ENCODE measurements at regions not wholly inside any gene's neighbourhood (a gene's known extent, or its start where the extent isn't known, plus 50 kb on each side); places are given as distances from the start of the nearest gene placed in this dataset.

DNA sequence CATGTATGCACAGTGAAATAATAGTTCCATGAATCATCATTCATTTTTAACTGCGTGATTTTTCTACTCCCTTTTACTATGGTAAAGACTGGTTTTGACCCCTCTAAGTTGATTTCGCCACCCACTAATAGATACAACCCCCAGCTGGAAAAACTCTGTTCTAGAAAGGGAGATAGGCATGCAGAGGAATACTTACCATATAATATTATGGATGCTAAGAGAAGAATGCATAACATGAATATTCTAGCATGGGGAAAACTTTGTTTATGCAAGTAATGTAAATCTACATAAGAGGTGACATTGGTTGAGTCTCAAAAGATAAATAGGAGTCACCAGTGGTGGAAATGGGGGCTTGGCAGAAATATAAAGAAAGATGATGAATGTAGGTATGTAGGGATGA is 97.3 kb upstream of the MBL2 start:
- no peak for DNase-seq

DNA sequence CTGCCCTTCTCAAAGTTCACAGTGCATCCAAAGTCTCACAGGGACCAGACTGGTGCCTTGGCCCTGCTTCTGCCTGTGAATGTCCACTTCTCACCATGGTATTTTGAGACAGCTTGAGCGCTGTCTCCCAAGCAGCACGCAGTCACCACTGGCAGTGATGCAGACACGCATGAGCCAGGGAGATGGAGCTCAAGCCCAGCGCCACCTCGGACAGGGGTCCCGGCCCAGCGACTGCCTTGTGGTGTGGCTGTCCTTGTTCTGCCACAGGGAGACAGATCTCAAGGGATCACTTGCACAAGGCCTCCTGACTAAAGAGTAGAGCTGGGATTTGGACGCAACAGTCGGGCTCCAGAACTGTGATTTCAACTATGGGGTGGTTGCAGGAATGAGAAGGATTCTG is 92.6 kb upstream of the MBL2 start:
- no peak for DNase-seq

DNA sequence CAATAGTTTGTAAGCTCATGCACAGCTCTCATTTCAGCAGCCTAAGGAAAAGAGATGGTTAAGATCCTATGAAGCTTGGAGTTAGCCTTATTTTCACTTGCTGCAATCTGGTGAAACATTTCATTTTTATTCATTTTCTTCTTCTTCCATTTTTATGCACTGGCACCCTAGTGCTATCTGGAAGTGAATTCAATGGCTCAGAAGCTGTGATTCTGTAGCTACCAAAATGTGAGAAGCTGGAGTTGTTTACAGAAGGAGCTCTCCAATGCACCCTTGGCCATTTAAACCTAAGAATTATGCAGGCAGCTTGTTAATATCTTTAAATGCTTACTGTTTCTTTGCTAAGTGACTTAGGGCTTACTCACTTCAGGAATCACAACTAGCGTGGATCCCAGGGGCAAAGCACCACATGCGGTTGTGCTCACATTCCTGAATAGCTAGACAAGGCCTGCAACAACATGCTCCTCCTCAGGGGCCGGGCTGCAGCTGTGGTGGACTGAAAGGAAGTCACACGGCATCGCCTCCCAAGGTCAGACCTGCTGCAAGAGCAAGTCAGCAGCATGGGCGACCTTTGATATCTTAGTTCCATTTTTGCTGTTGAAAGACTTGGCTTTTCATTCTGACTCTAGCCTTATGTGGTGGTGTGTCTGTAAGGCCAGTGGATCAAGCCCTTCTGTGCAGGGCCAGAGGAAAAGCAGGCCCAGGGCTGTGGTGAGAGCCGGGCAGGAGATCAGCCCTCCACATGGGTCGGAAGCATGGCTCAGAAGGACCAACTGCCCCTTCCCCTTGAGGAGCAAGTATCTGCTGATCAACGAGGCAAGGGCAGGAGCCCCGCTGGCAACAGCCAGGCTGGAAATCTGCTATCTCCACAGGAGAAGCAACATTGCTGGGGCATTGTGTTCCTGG is 91.9 kb upstream of the MBL2 start:
- DNase-seq = peak; percentile 79

DNA sequence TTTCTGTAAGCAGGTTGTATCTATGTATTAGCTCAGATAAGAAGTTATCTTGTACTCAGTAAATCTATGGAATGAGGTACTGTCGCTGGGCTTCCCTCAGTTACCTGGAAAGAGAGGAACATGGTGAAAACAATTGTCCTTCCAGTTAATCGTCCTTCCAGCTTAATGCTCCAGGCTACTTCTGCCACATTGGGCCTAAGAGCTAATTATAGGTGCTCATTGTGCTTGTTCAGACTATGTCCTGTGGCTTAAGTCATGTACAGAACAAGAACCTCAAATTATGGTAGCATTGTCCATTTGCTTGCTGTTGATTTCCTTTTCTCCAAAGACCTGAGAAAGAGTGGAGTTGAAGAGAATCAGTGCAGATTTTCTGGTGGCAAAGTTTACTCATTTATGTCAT is 86.1 kb upstream of the MBL2 start:
- DNase-seq = no peak

DNA sequence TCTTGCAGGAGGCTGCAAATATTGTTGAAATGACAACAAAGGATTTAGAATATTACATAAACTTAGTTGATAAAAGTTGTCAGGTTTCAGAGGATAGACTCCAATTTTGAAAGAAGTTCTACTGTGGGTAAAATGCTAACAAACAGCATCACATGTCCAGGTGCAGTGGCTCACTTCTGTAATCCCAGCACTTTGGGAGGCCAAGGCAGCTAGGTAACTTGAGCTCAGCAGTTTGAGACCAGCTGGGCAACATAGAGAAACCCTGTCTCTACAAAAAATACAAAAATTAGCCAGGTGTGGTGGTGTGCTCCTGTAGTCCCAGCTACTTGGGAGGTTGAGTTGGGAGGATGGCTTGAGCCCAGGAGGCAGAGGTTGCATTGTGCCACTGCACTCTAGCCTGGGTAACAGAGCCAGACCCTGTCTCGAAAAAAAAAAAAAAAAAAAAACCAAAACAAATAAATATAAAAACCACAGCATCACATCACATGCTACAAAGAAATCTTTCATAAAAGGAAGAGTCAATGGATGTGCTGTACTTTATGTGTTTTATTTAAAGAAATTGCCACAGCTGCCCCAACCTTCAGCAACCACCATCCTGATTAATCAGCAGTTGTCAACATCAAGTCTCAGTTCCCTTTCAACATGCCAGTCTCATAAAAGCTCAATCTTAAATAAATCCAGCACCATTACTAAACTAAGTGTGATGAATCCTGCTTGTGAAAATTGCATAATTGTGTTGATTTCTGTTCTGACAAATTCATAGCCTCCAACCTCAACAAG is 83.2 kb upstream of the MBL2 start:
- no peak for DNase-seq

DNA sequence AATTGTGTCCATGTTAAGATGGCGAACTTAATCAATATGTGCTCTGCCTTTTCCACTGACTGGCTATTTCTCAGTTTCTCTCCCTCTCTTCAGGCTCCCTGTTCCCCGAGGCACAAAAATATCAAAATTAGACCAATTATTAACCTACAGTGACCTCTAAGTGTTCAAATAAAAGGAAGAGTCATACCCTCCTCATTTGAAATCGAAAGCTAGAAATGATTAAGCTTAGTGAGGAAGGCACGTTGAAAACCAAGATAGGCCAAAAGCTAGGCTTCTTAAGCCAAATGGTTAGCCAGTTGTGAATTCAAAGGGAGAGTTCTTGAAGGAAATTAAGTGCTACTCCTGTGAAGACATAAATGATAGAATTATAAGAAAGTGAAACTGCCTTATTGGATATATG is 81.1 kb upstream of the MBL2 start:
- no peak for DNase-seq

DNA sequence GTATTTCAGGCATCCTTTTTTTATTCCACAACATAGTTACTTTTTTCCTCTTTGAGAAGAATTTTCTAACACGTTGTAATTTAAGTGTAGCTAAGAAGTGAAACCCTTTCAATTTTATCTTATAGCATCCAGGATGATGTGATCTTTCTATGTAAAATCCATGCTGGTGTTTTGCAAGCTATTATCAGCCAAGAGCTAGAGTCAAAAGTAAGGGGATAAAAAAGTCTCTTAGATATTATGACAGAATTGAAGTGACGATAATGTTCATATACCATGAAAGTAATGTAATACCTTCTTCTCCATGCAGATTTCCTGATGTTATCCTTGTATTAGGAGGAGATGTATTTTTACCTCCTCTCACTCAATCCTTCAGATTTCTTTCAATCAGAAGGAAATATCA is 64.2 kb upstream of the MBL2 start:
- no peak for DNase-seq
